GM12878 (cell line): ENCODE measurements at regions not wholly inside any gene's neighbourhood (a gene's known extent, or its start where the extent isn't known, plus 50 kb on each side); places are given as distances from the start of the nearest gene placed in this dataset.

Experiments used
- ATAC-seq: fragments of 200-7000 bp; cut with Tn5 transposase; 3 replicates; pipeline ENCODE4 v1.9.1; 2020; ENCODE audit warnings: mild to moderate bottlenecking, moderate library complexity
- BruUV-seq: library from RNA; stranded (reverse); fragments of 400-500 nt; replicated peaks from 2 replicates; lab custom pipeline; 2021; lab: Mats Ljungman, UMichigan
- CTCF ChIA-PET: fragments of 300-600 bp; sonication (Branson Sonifier 250); formaldehyde crosslinking; extraction: SDS; loops from one replicate; lab custom pipeline; 2021; ENCODE audit warnings: inconsistent platforms; lab: Yijun Ruan, JAX
- POLR2A ChIA-PET: fragments of 350-600 bp; formaldehyde crosslinking; extraction: SDS; loops from one replicate; lab custom pipeline; 2021; ENCODE audit warnings: inconsistent platforms; lab: Charles Lee
- RAD21 ChIA-PET: fragments of 300-600 bp; sonication (Branson Sonifier 250); formaldehyde crosslinking; loops from one replicate; lab custom pipeline; 2023; ENCODE audit warnings: antibody characterized with exemption; ENCODE audit not compliant: unreplicated experiment; lab: Charles Lee
- SMC1A ChIA-PET: fragments of 300-600 bp; sonication (Branson Sonifier 250); formaldehyde crosslinking; loops from one replicate; lab custom pipeline; 2023; ENCODE audit not compliant: unreplicated experiment, uncharacterized antibody; lab: Charles Lee
- DNase-seq: peaks from one replicate; pipeline ENCODE4 v3.0.0-alpha.2; 2011; ENCODE audit warnings: low read depth, low spot score
- FAIRE-seq: peaks from 3 replicates; lab custom pipeline; 2011; peaks lifted over from hg19 to GRCh38; lab: Jason Lieb, UNC
- H2AFZ ChIP-seq: 2 replicates; pipeline ENCODE4 v1.6.0; 2011; ENCODE audit warnings: low read depth, low read length, control low read depth; ENCODE audit not compliant: control insufficient read depth
- H3K27ac ChIP-seq: 2 replicates; pipeline ENCODE4 v1.5.1; 2011; ENCODE audit warnings: control low read depth; ENCODE audit not compliant: control insufficient read depth, insufficient read depth
- H3K27me3 ChIP-seq, 2 experiments: replicated peaks in 1 of 2; 2 replicates each; pipeline versions ENCODE4 v1.6.0 to v1.6.1; 2011; ENCODE audit warnings: low read length in 1 of 2; ENCODE audit not compliant: control insufficient read depth in 2 of 2, insufficient read depth in 2 of 2
- H3K36me3 ChIP-seq, 2 experiments: 2 replicates each; pipeline ENCODE4 v1.5.1; 2011; ENCODE audit warnings: low read length in 1 of 2; ENCODE audit not compliant: control insufficient read depth in 2 of 2, insufficient read depth in 2 of 2
- H3K4me1 ChIP-seq: 2 replicates; pipeline ENCODE4 v1.6.1; 2011; ENCODE audit warnings: mild to moderate bottlenecking, low read length, moderate library complexity, mixed read lengths; ENCODE audit not compliant: control insufficient read depth, insufficient read depth
- H3K4me2 ChIP-seq: 2 replicates; pipeline ENCODE4 v1.6.0; 2011; ENCODE audit warnings: control low read depth; ENCODE audit not compliant: control insufficient read depth, insufficient read depth
- H3K4me3 ChIP-seq: fragments of 200-600 bp; sonication (generic); 2 replicates; pipeline ENCODE4 v1.5.1; 2016
- H3K79me2 ChIP-seq: 2 replicates; pipeline ENCODE4 v1.6.0; 2011; ENCODE audit warnings: low read length; ENCODE audit not compliant: control insufficient read depth, insufficient read depth
- H3K9ac ChIP-seq: 2 replicates; pipeline ENCODE4 v1.8.0; 2011; ENCODE audit warnings: low read length, control low read depth, mixed read lengths; ENCODE audit not compliant: control insufficient read depth, insufficient read depth
- H3K9me3 ChIP-seq: replicated peaks from 3 replicates; pipeline ENCODE4 v1.5.1; 2011; ENCODE audit warnings: mild to moderate bottlenecking, low read length; ENCODE audit not compliant: control insufficient read depth, insufficient read depth
- H4K20me1 ChIP-seq: 2 replicates; pipeline ENCODE4 v1.6.0; 2011; ENCODE audit not compliant: control insufficient read depth, insufficient read depth
- BCL11A ChIP-seq: IDR thresholded peaks from 2 replicates; pipeline ENCODE4 v1.6.1; 2011; ENCODE audit warnings: low read depth, low read length
- FOXK2 ChIP-seq: fragments of 450-650 bp; IDR thresholded peaks from 2 replicates; pipeline ENCODE4 v1.6.1; 2017; ENCODE audit warnings: mild to moderate bottlenecking, moderate library complexity
- GABPA ChIP-seq: IDR thresholded peaks from 2 replicates; pipeline ENCODE4 v1.6.1; 2014; ENCODE audit warnings: antibody characterized with exemption, low read depth, mild to moderate bottlenecking, inconsistent platforms
- MXI1 ChIP-seq: fragments of 150-350 bp; IDR thresholded peaks from 2 replicates; pipeline ENCODE4 v1.6.1; 2011; ENCODE audit warnings: low read depth, mild to moderate bottlenecking, inconsistent platforms, low read length, improper control_type of control experiment
- PML ChIP-seq: IDR thresholded peaks from 2 replicates; pipeline ENCODE4 v1.6.1; 2012; ENCODE audit warnings: low read length, inconsistent platforms
- POLR2AphosphoS2 ChIP-seq: IDR thresholded peaks from 2 replicates; pipeline ENCODE4 v1.6.1; 2011; ENCODE audit warnings: low read depth, mild to moderate bottlenecking, low read length, improper control_type of control experiment, moderate library complexity
- ZBTB40 ChIP-seq: fragments of 450-650 bp; IDR thresholded peaks from 2 replicates; pipeline ENCODE4 v1.6.1; 2016; ENCODE audit warnings: mild to moderate bottlenecking, moderate library complexity, borderline replicate concordance
- WGBS: methylation state at CpG from one replicate; pipeline ENCODE4 v1.1.6; 2016; ENCODE audit warnings: low lambda C conversion rate; ENCODE audit not compliant: insufficient replicate concordance, insufficient coverage; ENCODE audit errors: missing lambda C conversion rate; 5-methylcytosine and 5-hydroxymethylcytosine counted together
- in situ Hi-C: fragments of 300-500 bp; cut with MboI; formaldehyde crosslinking; loops from 9 replicates; pipeline ENCODE4 v1.14.3; 2018; ENCODE audit warnings: mixed read lengths
- intact Hi-C: fragments of 100-400 bp; cut with micrococcal nuclease; formaldehyde crosslinking; loops from one replicate; pipeline ENCODE4 v1.14.2; 2022; ENCODE audit not compliant: unreplicated experiment

GRCh38 chr2:128450211-128451024 is 131.8 kb upstream of the HS6ST1 start:
- no peak overlapping the region for H3K4me3 ChIP-seq
- H3K27me3 ChIP-seq, result peaks cover 0 to 2% of the 10 kb centered on the region in 2 experiments; a peak in 1 of 4 replicates
- ATAC-seq (no peak), DNase-seq (no peak), FAIRE-seq (no peak)
- no peaks in the 10 kb centered on the region for H3K36me3 ChIP-seq
- no peak overlapping the region for H3K27ac ChIP-seq
- H3K9me3 ChIP-seq, result no peaks in the 10 kb centered on the region
- no peaks in the 10 kb centered on the region for H3K4me1 ChIP-seq
- SMC1A ChIA-PET, result interaction anchor here (0.7 kb wide), 1 partner anchor 108 kb away, joined by 3 read pairs; no protein-coding TSS in a partner anchor
- no peak overlapping the region for H3K4me2 ChIP-seq
- WGBS, result 58% methylated on average over 14 of the region's 14 CpGs
- H2AFZ ChIP-seq, result no peak overlapping the region
- CTCF ChIA-PET, result no interaction called here
- in situ Hi-C loops, result no loop called here
- POLR2A ChIA-PET, result no interaction called here
- no peak overlapping the region for H3K9ac ChIP-seq
- no TSS peak for BruUV-seq
- intact Hi-C loops, result no loop called here
- H4K20me1 ChIP-seq, result no peaks in the 10 kb centered on the region
- RAD21 ChIA-PET, result no interaction called here
- H3K79me2 ChIP-seq, result no peaks in the 10 kb centered on the region
- TF ChIP-seq PML, result no peak

- ChIA-PET SMC1A (interaction anchor here (0.7 kb wide), 1 partner anchor 109 kb away, joined by 3 read pairs; no protein-coding TSS in a partner anchor), RAD21 (no interaction called here), POLR2A (no interaction called here), CTCF (no interaction called here)
- Histone ChIP-seq H3K9me3 (no peaks in the 10 kb centered on the region), H3K4me2 (no peak overlapping the region), H3K4me3 (no peak overlapping the region), H3K36me3 (no peaks in the 10 kb centered on the region), H4K20me1 (no peaks in the 10 kb centered on the region), H2AFZ (no peak overlapping the region), H3K4me1 (no peaks in the 10 kb centered on the region), H3K79me2 (no peaks in the 10 kb centered on the region), H3K9ac (no peak overlapping the region), H3K27me3 (no peaks in the 10 kb centered on the region; a peak in 1 of 4 replicates), H3K27ac (no peak overlapping the region)
- no peak for FAIRE-seq
- DNase-seq, result no peak
- intact Hi-C loops, result no loop called here
- ATAC-seq, result no peak
- in situ Hi-C loops, result no loop called here
- WGBS, result 48% methylated on average over 14 of the region's 15 CpGs
- no TSS peak for BruUV-seq
- TF ChIP-seq POLR2AphosphoS2 (no peak), ZBTB40 (no peak), GABPA (no peak), FOXK2 (no peak), BCL11A (no peak), MXI1 (no peak)
Measured at GRCh38 chr2:128451084-128452023, 132.7 kb upstream of the HS6ST1 start.
